MCF 10A (cell line): ENCODE measurements at regions not wholly inside any gene's neighbourhood (a gene's known extent, or its start where the extent isn't known, plus 50 kb on each side); places are given as distances from the start of the nearest gene placed in this dataset.
A peak's percentile ranks its signal among the peaks of the same experiment; 100 is the strongest.

Experiments used
- BruUV-seq: library from RNA; stranded (reverse); fragments of 400-500 nt; replicated peaks from 2 replicates; lab custom pipeline; 2021; lab: Mats Ljungman, UMichigan
- CTCF ChIA-PET: fragments of 300-600 bp; sonication (Branson Sonifier 250); formaldehyde crosslinking; extraction: SDS; loops from one replicate; lab custom pipeline; 2021; ENCODE audit warnings: antibody characterized with exemption, inconsistent platforms; lab: Yijun Ruan, JAX
- POLR2A ChIA-PET: fragments of 300-600, 350-650 bp; sonication (Branson Sonifier 250); formaldehyde crosslinking; extraction: SDS; loops from one replicate; lab custom pipeline; 2020; ENCODE audit warnings: antibody characterized with exemption, inconsistent platforms; lab: Yijun Ruan, JAX
- DNase-seq: peaks from one replicate; pipeline ENCODE4 v3.0.0-alpha.2; 2018; ENCODE audit not compliant: unreplicated experiment
- H3K27ac Mint-ChIP-seq: one replicate; pipeline ENCODE4 v1.8.0; 2022; ENCODE audit warnings: mild to moderate bottlenecking, low read depth, mixed read lengths; ENCODE audit not compliant: unreplicated experiment
- H3K27me3 Mint-ChIP-seq: one replicate; pipeline ENCODE4 v1.8.0; 2022; ENCODE audit warnings: mixed read lengths; ENCODE audit not compliant: insufficient read depth, unreplicated experiment
- H3K36me3 Mint-ChIP-seq: one replicate; pipeline ENCODE4 v1.8.0; 2022; ENCODE audit warnings: mild to moderate bottlenecking, moderate library complexity, mixed read lengths; ENCODE audit not compliant: insufficient read depth, unreplicated experiment
- H3K4me1 Mint-ChIP-seq: one replicate; pipeline ENCODE4 v1.8.0; 2022; ENCODE audit warnings: mixed read lengths; ENCODE audit not compliant: insufficient read depth, unreplicated experiment
- H3K4me3 Mint-ChIP-seq: one replicate; pipeline ENCODE4 v1.8.0; 2022; ENCODE audit warnings: mild to moderate bottlenecking, moderate library complexity, mixed read lengths; ENCODE audit not compliant: unreplicated experiment
- H3K9me3 Mint-ChIP-seq: one replicate; pipeline ENCODE4 v1.8.0; 2022; ENCODE audit warnings: mixed read lengths; ENCODE audit not compliant: unreplicated experiment
- intact Hi-C: fragments of 100-400 bp; cut with micrococcal nuclease; formaldehyde crosslinking; loops from 2 replicates; pipeline ENCODE4 v1.14.1; 2022
- TF ChIP-seq, protein P1 (sequence below): fragments of 200-600 bp; IDR thresholded peaks from one replicate; pipeline ENCODE4 v1.8.0; 2022; ENCODE audit warnings: antibody characterized with exemption, mild to moderate bottlenecking; ENCODE audit not compliant: unreplicated experiment

DNA sequence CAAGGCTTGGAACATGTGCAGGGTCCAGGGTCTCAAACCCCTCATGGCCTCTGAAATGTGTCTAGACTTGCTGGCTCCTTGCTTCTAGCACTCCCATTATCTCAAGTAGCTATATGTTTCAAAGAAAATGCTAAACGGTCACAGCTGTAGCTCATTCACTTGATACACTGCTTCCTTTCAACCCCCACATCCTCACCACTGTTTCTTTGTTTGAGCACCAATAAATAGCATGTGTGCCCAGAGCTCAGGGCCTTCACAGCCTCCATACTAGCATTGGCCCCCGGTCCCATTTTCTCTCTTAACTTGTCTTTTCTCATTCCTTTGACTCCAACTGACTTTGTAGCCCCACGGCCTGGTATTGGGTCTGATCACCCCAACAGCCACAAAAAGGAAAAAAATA is 801.8 kb downstream of the STIM2 start:
- ChIA-PET POLR2A (no interaction called here), CTCF (no interaction called here)
- no peak overlapping the region for H3K4me3 Mint-ChIP-seq
- no peaks in the 10 kb centered on the region for H3K36me3 Mint-ChIP-seq
- H3K27ac Mint-ChIP-seq, result no peak overlapping the region
- BruUV-seq, result no TSS peak
- no peak for DNase-seq
- H3K4me1 Mint-ChIP-seq, result no peaks in the 10 kb centered on the region
- H3K9me3 Mint-ChIP-seq, result no peaks in the 10 kb centered on the region
- intact Hi-C loops, result no loop called here
- H3K27me3 Mint-ChIP-seq, result no peaks in the 10 kb centered on the region
- TF ChIP-seq, protein P1, sequence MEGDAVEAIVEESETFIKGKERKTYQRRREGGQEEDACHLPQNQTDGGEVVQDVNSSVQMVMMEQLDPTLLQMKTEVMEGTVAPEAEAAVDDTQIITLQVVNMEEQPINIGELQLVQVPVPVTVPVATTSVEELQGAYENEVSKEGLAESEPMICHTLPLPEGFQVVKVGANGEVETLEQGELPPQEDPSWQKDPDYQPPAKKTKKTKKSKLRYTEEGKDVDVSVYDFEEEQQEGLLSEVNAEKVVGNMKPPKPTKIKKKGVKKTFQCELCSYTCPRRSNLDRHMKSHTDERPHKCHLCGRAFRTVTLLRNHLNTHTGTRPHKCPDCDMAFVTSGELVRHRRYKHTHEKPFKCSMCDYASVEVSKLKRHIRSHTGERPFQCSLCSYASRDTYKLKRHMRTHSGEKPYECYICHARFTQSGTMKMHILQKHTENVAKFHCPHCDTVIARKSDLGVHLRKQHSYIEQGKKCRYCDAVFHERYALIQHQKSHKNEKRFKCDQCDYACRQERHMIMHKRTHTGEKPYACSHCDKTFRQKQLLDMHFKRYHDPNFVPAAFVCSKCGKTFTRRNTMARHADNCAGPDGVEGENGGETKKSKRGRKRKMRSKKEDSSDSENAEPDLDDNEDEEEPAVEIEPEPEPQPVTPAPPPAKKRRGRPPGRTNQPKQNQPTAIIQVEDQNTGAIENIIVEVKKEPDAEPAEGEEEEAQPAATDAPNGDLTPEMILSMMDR, result no peak

DNA sequence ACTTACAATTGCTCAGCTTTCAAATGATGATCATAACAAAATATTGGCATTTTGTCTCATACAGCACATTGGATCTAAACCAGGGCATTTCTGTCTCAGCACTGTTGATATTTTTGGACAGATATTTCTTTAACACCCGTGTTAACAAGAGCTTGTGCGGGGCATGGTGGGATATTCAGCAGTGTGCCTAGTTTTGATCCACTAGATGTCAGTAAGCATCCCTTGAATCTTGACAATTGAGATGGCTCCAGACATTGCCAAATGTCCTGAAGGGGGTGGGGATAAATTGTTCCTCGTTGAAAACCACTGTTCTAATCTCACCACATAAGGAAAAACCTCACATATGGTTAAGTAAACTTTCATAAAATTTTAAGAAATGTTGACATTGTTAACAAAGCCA is 806.3 kb downstream of the STIM2 start:
- TF ChIP-seq, protein P1, result no peak
- ChIA-PET POLR2A (no interaction called here), CTCF (interaction anchor here (1.2 kb wide), 1 partner anchor 18 kb away, joined by 5 read pairs; no protein-coding TSS in a partner anchor)
- intact Hi-C loops, result no loop called here
- no peak overlapping the region for H3K27ac Mint-ChIP-seq
- no peaks in the 10 kb centered on the region for H3K4me1 Mint-ChIP-seq
- H3K9me3 Mint-ChIP-seq, result no peaks in the 10 kb centered on the region
- H3K4me3 Mint-ChIP-seq, result no peak overlapping the region
- no peaks in the 10 kb centered on the region for H3K36me3 Mint-ChIP-seq
- H3K27me3 Mint-ChIP-seq, result no peaks in the 10 kb centered on the region
- DNase-seq, result peak; percentile 40
- BruUV-seq, result no TSS peak

DNA sequence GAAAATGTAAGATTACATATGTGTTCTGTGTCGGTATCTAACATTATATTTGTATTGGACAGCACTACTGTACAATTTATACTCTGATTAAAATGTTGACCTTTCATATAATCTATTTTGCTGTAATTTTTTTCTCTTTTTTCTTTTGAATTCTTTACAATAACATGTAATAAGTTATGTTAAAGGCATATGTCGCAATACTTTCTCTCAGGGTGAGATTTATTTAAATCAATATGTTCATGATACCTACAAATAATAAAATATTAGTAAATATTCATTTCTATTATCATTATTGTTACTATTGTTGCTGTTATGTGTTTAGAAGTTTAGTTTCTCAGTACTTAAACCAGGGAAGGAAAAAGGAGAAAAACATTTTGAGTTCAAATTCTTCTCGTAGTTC is 807.4 kb downstream of the STIM2 start:
- TF ChIP-seq, protein P1, result no peak
- no peaks in the 10 kb centered on the region for H3K9me3 Mint-ChIP-seq
- no peak overlapping the region for H3K27ac Mint-ChIP-seq
- no TSS peak for BruUV-seq
- CTCF ChIA-PET, result no interaction called here
- no peaks in the 10 kb centered on the region for H3K36me3 Mint-ChIP-seq
- H3K27me3 Mint-ChIP-seq, result no peaks in the 10 kb centered on the region
- no peak for DNase-seq
- intact Hi-C loops, result no loop called here
- H3K4me1 Mint-ChIP-seq, result no peaks in the 10 kb centered on the region
- POLR2A ChIA-PET, result no interaction called here
- no peak overlapping the region for H3K4me3 Mint-ChIP-seq

DNA sequence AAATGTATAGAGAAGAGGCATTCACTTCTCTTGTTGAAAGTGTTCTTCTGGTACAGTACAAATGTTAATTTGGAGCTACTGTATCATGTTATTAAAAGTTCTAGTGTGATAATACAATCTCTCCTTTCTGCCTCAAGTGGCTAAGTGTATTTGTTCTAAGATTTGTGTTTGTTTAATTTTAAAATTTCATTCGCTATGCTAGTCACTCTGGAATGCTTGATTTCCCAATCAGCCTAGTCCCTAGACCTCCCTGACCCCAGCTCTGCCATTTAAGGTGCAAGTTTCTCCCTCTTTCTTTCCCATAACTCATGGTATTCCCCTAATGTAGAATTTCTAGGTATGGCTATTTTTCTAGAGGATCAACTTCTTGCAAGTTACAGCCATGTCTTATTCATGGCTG is 817.4 kb downstream of the STIM2 start:
- Mint-ChIP-seq H3K27me3 (peaks cover under 1% of the 10 kb centered on the region), H3K4me3 (no peak overlapping the region), H3K9me3 (no peaks in the 10 kb centered on the region), H3K27ac (no peak overlapping the region), H3K36me3 (no peaks in the 10 kb centered on the region), H3K4me1 (peaks cover 5% of the 10 kb centered on the region)
- no peak for DNase-seq
- intact Hi-C loops, result no loop called here
- BruUV-seq, result no TSS peak
- POLR2A ChIA-PET, result no interaction called here
- CTCF ChIA-PET, result interaction anchor here (0.7 kb wide), 1 partner anchor 369 kb away, joined by 3 read pairs; no protein-coding TSS in a partner anchor
- TF ChIP-seq, protein P1, result no peak
